HG03060 (cell line): ENCODE measurements at regions not wholly inside any gene's neighbourhood (a gene's known extent, or its start where the extent isn't known, plus 50 kb on each side); places are given as distances from the start of the nearest gene placed in this dataset.
"Not testable (repeated sequence)": the region's sequence is repeated elsewhere in the genome, so short reads cannot be mapped to it uniquely, and the experiment has no call there.

Experiments
- ATAC-seq: cut with Tn5 transposase; IDR thresholded peaks from one replicate; pipeline ENCODE4 v1.9.1; 2021; ENCODE audit warnings: low read depth, moderate number of reproducible peaks; ENCODE audit not compliant: unreplicated experiment

- no peak for ATAC-seq
These were observed 93.6 kb upstream of the ZNF462 start for GRCh38 chr9:106769331-106769730.

- ATAC-seq = no peak
These were observed 91.4 kb upstream of the ZNF462 start for GRCh38 chr9:106771608-106772007.

- ATAC-seq = no peak
These were observed 90.3 kb upstream of the ZNF462 start for GRCh38 chr9:106772523-106773290.

- ATAC-seq = no peak
These were observed 89.2 kb upstream of the ZNF462 start for GRCh38 chr9:106773750-106774149.

DNA sequence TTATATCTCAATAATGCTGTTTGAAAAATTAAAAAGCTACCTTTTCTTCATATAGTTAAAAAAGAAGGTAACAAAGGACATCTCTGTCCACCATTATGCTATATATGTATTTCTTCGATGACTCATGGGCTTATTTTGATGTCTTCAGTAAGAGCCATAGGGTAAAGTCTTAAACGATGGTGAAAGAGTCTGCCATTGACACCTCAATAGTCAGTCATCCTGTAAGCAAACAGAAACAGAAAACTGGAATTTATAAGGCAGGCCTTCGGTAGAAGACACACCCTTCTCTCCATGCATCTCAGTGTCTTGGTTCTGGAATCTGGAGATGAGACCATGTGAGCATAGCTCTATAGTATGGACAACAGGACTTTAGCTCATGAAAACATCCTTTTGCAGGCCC lies 87.0 kb upstream of the ZNF462 start:
- no peak for ATAC-seq

- no peak for ATAC-seq
These were observed 83.2 kb upstream of the ZNF462 start for GRCh38 chr9:106779796-106780195.

DNA sequence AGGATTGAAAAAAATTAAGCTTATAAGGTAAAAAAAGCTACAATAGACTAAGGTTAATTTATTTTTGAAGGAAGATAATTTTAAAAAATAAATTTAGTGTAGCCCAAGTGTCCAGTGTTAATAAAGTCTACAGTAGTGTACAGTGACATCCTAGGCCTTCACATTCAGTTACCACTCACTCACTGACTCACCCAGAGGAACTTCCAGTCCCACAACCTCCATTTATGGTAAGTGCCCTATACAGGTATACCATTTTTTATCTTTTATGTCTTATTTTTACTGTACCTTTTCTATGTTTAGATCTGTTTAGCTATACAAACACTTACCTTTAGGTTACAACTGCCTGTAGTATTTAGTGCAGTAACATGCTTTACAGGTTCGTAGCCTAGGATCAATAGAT lies 79.8 kb upstream of the ZNF462 start:
- ATAC-seq = no peak

- no peak for ATAC-seq
These were observed 78.9 kb upstream of the ZNF462 start for GRCh38 chr9:106784076-106784475.

GRCh38 chr9:106785200-106785599 lies 77.8 kb upstream of the ZNF462 start:
- no peak for ATAC-seq

GRCh38 chr9:106788021-106788420 lies 74.9 kb upstream of the ZNF462 start:
- not testable (repeated sequence) for ATAC-seq

DNA sequence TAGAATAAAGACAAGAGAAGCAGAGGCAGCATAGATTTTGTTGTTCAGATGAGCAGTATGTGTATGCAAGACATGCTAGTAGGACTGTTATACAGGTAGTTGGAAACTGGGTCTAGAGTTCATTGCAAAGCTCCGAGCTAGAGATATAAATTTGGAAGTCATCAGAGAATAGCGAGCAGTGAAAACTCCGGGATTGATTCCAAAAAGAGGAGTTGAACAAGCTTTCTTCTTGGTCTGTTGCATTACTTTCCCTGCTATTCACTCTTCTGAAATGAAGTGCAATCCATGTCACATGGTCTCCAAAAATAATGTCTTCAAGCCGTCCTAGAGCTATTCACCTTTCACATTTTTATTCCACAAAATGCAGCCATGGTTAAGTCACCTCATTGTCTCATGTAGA lies 67.9 kb upstream of the ZNF462 start:
- no peak for ATAC-seq

DNA sequence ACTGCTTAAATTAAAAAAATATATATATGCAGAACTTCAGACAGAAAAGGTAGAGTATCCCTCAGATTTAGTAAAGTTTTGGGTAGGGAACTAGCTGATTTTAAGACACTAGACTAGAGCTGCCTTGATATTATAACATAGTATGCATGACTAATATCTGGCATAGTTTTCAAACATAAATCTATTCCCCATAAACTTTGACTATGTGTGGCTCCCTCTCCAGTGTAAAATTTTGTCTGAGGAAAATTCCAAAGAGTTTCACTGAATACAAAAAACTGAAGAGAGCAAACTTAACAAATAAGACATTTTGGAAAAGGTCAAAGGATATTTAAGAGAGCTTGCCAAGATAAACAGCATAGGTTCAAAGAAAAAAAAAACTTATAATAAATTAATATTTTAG lies 66.2 kb upstream of the ZNF462 start:
- ATAC-seq = no peak

GRCh38 chr9:106797299-106797698 lies 65.7 kb upstream of the ZNF462 start:
- ATAC-seq = no peak

DNA sequence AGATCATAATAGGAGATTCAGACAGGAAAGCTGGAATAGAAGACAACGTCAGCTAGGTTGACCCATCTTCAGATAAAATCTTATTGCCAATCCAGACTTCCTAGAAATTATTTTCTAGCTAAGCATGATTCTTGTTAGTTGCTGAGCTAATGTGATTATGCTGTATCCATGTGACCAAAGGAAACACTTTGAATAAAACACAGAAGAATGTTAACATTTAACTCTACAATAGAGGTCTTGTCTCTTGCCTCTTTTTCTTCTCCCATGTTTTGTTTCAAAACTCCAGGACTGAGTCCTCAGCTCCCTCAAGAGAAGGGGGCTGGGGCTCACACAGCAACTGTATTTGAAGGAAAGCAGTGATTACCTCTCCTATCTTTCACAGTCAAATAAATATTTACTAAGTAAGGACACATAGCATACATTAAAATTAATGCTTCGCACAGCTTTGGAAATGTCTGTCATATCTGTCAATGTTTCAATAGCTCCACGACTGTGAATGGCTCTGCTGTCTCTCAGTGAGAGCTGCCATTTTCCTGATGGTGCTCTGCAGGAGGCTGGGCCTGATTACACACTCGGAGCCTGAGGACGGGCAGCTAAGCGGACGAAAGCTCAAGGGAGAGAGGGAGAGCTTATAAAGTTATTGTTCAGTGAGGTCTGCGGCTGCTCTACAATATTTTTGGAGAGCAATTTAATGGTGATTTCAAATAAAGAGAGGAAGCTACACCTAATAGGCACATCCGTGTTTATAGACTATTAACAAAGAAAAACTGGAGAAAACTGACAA lies 64.8 kb upstream of the ZNF462 start:
- ATAC-seq = no peak

DNA sequence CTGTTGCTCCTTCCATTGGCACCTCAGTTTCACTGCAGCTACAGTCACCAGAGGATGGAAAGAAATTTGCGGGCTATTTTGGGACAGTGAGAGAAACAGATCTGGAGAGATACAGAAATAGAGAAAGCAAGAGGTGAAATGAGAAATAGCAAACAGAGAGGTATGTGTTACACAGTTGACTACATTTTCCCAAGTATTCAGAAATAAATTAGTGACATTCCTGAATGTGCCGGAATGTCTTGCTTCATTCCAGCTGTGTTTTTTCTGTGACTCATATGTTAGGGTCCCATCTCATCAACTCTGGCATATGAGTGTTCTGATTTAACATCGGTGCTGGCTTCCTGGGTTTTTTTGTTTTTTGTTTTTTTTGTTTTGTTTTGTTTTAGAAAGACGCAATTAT lies 63.8 kb upstream of the ZNF462 start:
- ATAC-seq = no peak

DNA sequence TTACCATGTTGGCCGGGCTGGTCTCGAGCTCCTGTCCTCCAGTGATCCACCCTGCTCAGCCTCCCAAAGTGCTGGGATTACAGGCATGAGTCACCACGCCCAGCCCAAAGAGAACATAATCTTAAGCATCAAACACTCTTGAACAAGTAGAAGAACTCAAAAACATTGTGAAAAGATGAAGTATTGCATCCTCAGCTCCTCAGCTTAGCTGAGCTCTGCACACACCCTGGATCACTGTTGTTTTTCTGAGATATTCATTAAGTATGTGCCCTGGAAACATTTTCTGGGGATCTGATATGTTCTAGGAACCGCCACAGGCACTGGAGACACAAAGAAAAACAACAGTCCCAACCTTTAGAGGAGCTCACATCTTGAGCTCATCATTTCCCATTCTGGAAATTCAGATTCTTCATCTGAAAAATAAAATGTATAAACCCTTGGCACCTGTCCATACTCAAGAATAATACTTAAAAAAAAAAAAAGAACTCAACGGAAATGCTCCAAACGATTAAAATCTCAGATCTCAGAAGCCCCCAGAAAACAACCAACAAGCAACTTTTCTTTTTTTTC lies 62.2 kb upstream of the ZNF462 start:
- no peak for ATAC-seq

- no peak for ATAC-seq
These were observed 61.1 kb upstream of the ZNF462 start for GRCh38 chr9:106801816-106802215.
